HG03439 (cell line): ENCODE measurements at regions not wholly inside any gene's neighbourhood (a gene's known extent, or its start where the extent isn't known, plus 50 kb on each side); places are given as distances from the start of the nearest gene placed in this dataset.
"Not testable (repeated sequence)": the region's sequence is repeated elsewhere in the genome, so short reads cannot be mapped to it uniquely, and the experiment has no call there.

Experiments
- ATAC-seq: cut with Tn5 transposase; IDR thresholded peaks from one replicate; pipeline ENCODE4 v1.9.1; 2021; ENCODE audit warnings: mild to moderate bottlenecking, moderate library complexity; ENCODE audit not compliant: unreplicated experiment

- no peak for ATAC-seq
These were observed 676.6 kb downstream of the BRINP1 start for GRCh38 chr9:118692613-118693012.

- no peak for ATAC-seq
These were observed 675.6 kb downstream of the BRINP1 start for GRCh38 chr9:118693645-118694044.

GRCh38 chr9:118695249-118695648, 674.0 kb downstream of the BRINP1 start:
- not testable (repeated sequence) for ATAC-seq

- no peak for ATAC-seq
These were observed 667.2 kb downstream of the BRINP1 start for GRCh38 chr9:118701985-118702384.

GRCh38 chr9:118711843-118712242, 657.4 kb downstream of the BRINP1 start:
- ATAC-seq: no peak

GRCh38 chr9:118721276-118721675, 648.0 kb downstream of the BRINP1 start:
- ATAC-seq: no peak

GRCh38 chr9:118721923-118722322, 647.3 kb downstream of the BRINP1 start:
- ATAC-seq: no peak

GRCh38 chr9:118729981-118730380, 639.3 kb downstream of the BRINP1 start:
- no peak for ATAC-seq

- ATAC-seq: no peak
These were observed 636.2 kb downstream of the BRINP1 start for GRCh38 chr9:118732998-118733397.

GRCh38 chr9:118734696-118735095, 634.5 kb downstream of the BRINP1 start:
- no peak for ATAC-seq

- no peak for ATAC-seq
These were observed 632.8 kb downstream of the BRINP1 start for GRCh38 chr9:118736406-118736805.

- ATAC-seq: no peak
These were observed 618.0 kb downstream of the BRINP1 start for GRCh38 chr9:118751077-118751847.

- no peak for ATAC-seq
These were observed 617.4 kb downstream of the BRINP1 start for GRCh38 chr9:118751848-118752223.

- ATAC-seq: no peak
These were observed 608.0 kb downstream of the BRINP1 start for GRCh38 chr9:118761016-118761790.

- ATAC-seq: no peak
These were observed 601.7 kb downstream of the BRINP1 start for GRCh38 chr9:118767571-118767970.

GRCh38 chr9:118782790-118783463, 586.3 kb downstream of the BRINP1 start:
- ATAC-seq: no peak

- no peak for ATAC-seq
These were observed 585.2 kb downstream of the BRINP1 start for GRCh38 chr9:118784033-118784432.

GRCh38 chr9:118785456-118785855, 583.8 kb downstream of the BRINP1 start:
- ATAC-seq: no peak

- ATAC-seq: no peak
These were observed 582.4 kb downstream of the BRINP1 start for GRCh38 chr9:118786877-118787276.

GRCh38 chr9:118809160-118809625, 560.0 kb downstream of the BRINP1 start:
- ATAC-seq: no peak

GRCh38 chr9:118829334-118829733, 539.9 kb downstream of the BRINP1 start:
- no peak for ATAC-seq

GRCh38 chr9:118832371-118832770, 536.9 kb downstream of the BRINP1 start:
- no peak for ATAC-seq
